Hematopoietic multipotent progenitor cell treated with erythropoietin and hydrocortisone succinate and interleukin-3 and kit ligand, for 8 days (in vitro differentiated cells): ENCODE measurements at regions not wholly inside any gene's neighbourhood (a gene's known extent, or its start where the extent isn't known, plus 50 kb on each side); places are given as distances from the start of the nearest gene placed in this dataset.
"Not testable (repeated sequence)": the region's sequence is repeated elsewhere in the genome, so short reads cannot be mapped to it uniquely, and the experiment has no call there.

ENCODE experiments used
- DNase-seq: peaks from one replicate; pipeline ENCODE4 v3.0.0-alpha.2; 2015

DNA sequence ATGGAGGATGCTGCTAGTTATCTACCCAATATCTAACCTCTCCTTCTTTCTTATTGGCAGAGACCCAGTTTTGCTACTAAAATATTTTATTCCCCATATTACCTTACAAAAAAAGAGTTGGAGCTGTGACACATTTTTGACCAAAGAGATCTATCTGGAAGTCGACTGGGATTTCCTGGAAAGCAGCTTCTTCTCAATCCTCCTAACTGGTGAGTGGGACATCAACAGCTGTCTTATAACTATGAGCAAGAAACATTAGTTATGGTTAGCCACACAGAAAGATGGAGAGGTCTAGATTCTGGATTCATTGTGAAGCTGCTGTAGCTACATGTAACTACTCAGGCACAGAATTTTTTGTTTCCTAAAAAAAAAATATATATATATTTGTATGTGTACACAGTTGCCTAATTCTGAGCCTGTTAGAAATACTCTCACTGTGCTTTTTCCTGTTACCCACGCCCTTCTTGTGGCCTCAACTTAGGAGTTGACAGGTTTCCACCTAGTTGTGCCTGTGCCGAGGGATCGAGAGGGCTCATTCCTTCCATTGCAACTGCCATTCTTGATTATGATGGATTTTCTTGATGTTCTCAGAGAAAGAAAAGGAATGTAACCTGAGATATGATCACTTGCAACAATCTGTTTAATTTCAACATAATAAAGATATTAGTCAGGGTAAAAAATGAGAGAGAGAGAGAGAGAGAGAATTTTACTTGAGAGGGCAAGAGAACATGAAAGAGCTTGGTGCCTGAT is 142.0 kb downstream of the SLC17A6 start:
- DNase-seq, result no peak

DNA sequence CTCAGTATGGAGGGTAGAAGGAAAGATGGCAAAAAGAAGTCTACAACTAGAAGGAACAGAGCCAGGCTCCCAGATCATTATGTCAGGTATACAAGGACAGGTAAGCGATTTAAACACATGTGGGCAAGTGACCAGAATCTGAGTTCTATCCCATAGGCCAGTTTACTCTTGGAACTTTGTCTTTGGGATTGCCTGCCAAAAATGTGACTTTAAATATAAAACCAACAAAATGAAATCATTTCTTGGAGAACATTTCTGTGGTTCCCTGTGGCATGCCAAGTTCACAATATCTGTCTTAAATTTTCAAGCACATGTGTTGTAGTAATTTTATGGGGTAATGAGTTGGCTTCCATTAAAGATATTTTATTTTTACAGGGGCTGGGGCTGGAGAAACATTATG is 141.0 kb downstream of the SLC17A6 start:
- no peak for DNase-seq

DNA sequence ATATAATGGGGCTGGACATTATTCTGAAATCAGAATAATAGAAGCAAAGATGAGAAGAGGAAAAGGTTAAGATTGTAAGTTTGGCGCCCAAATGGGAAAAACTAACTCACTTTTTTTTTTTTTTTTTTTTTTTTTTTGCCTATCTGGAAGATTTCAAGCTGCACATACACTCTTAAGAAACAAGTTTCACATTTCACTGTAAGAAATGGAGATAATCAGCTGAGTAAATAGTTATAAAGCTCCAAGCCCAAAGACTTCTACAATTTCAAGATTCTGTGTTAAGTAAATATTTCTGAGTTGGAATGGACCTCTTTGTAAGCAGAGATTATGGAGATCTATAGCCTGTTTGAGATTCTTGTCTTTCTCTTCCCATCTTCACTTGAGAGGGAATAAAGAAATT is 140.0 kb downstream of the SLC17A6 start:
- DNase-seq, result no peak

DNA sequence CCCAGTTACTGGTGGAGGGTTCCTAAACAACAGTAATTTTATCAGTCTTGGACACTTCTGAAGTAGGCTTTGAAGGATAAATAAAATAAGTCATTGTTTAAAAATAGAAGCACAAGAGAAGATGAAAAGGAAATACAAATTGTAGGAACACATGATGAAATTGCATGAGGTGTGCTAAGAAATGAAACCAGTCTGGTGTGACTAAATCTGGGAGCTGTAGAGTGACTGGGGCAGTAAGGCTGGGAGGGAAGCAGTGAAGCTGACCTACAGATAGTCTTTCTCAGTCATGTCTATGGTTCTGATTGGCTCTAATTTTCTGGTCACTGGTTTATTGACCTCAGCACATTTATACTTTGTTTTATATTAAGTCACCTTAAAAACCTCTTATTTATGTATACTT is 139.1 kb downstream of the SLC17A6 start:
- no peak for DNase-seq

DNA sequence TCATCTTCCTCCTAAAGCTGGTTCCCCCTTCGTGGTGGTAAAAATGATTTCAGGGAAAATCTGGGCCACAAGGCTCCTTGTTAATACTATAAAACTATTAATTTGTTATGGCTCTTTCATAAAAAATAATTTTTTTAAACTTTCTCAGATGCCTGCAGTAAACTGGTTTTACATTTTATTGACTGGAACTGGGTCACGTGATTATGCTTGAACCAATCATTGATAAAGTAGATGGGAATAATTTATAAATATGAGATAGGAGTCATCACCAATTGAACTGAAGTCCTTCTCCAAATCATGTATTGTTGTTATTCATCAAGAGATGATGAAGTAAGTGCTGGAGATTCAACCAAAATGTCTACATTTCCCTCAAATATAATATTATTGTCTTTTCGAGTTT is 138.4 kb downstream of the SLC17A6 start:
- DNase-seq, result no peak

DNA sequence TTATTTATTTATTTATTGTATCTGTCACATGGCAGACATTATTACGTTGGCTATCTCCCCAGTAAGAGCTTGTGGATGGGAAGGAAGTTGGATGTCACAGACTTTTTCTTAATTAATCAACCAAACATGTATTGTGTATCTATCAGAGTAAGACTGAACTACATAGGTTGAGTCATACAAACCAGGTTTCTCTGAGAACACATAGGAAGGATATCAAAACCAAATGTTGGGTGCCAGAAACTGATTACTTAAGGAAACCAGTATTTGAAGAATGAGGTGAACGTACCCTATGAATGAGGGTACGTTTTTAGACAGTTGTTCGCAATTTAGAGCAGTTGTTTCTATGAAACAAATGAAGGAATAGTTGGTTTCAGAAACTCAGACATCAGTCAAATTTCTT is 136.4 kb downstream of the SLC17A6 start:
- DNase-seq, result no peak

DNA sequence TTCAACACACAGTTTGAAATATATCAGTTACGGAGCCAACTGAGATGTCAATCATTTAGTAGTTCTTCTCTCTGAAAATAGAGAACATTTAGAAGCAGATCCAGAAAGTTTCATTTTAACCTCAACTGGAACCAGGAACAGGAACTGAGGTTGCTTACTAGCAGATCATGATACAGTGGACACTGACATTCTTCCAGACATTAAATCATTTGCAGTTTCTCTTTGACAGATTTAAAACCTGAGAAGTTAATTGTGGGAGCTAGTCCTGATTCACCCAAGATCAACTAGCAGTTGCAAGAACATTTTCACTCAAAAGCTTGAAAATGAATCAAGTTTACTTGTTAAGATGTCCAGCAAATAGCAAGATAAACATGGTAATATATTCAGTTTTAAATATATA is 135.4 kb downstream of the SLC17A6 start:
- no peak for DNase-seq

DNA sequence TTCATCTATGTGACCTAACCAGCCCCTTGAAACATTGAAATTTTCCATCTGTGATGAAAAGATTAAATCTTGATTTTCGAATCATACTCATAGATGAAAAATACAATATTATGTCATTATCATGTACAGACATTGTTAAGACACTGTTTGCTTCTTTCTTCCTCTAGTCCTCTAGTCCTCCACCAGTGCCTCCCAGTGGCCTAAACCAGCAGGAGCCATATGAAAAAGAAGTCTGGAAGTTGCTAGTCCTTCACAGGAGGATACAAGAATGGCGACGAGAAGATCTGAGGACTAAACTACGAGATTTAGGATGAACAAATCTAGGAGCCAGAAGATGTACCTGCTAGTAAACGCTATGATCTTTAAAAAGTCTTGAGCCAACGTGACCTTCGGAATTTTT is 134.1 kb downstream of the SLC17A6 start:
- DNase-seq, result no peak

DNA sequence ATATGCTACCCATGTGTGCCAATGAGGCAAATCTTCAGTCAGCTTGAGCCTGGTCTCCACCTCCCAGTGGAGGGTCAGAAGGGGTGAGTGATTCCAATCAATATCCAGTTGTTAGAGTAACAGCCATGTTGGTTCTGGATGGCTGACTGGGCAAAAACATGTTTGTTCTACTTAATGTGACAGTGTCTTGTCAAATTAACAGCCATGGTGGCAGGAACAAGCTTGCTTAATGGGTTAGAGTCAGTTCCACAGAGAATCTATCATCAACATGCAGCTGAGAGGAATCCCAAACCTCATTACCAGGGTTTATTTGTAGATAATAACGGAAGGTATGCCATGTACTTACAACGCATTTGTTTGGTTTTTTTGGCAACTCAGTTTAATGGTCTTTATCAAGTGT is 133.2 kb downstream of the SLC17A6 start:
- DNase-seq, result no peak

DNA sequence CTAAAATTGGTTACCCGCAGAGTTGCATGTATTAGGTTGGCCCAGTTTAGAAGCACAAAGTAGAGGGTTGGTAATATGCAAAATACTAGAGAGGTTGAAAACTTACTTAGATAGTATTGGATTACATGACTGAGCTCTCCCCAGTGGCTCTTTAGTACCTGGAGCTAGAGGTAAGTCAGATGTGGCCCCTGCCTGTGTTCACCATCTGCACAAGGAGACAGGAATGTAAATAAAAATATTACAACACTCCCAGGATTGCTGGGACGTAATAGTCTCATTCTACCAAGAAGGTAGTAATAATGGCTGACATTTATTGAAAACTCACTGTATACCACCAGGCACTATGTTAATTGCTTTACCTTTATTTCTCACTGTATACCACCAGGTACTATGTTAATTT is 129.6 kb downstream of the SLC17A6 start:
- no peak for DNase-seq

DNA sequence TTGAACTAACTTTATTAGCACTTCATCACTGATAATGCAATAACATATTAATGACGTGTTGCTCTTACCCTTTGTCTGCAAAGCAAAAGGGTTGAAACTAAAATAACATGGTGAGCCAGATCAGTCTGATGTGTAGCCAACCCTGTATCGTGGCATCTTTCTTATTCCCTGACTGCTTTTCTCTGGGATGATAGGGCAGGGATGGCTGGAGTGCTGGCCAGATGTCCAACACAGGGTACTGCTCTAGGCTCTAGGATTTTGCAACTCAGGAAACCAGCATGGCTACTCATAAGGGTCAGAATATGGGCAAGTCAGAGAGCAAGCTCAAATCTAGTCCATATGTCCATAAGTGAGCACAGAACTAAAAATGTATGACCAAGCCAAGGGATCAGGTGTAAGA is 129.1 kb downstream of the SLC17A6 start:
- DNase-seq, result no peak

DNA sequence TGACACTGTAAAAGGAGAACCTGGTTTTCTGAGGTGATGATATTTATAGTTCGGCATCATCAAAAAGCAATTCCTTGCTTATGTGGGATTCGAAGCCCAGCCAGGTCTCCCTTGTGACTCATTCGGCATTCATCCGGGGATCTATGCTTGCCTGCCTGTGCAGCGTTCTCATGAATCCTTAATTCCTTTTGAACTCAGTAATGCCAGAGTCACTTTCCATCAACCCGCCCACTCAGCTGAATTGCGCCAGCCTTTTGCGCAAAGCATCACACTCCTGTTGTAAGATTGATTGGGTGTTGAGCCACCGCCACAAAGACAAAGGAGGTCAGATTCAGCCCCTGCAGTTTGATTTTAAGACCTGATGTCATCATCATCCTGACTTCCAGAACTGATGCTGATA is 128.6 kb downstream of the SLC17A6 start:
- no peak for DNase-seq

DNA sequence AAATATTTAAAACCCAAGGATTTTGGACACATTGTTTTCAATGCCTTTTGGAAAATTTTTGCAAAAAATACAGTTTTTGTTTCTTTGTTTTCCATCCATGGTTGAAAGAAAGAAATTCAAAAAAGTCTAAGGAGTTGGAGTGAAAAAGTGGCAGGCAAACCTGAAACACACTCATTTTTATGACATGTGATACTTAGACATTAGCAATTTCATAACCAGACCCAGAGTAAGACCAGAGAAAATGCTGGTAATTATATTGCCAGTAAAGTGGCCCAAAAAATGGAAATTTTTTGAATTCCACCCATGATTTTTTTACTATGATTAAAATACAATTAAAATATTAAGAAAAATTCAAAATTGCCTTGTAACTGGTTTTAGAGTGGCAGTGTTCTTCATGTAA is 128.2 kb downstream of the SLC17A6 start:
- no peak for DNase-seq

DNA sequence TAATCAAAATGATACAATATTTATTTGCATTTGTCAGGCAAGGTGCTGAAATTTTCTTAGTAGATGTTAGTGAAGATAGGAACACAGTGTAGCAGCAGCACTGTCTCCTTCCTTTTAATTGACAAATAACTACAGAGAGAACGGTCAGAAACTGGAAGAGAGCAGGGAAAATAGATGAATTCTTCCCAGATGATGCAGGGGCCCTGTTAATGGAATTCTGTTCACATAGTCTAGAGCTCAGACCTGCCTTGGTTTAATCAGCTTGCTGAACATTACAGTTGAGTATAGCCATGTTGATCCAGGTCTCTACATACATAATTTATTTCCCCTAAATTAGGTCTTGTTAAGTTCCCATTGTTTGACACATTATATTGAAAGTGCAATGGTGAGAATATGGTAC is 127.4 kb downstream of the SLC17A6 start:
- no peak for DNase-seq

DNA sequence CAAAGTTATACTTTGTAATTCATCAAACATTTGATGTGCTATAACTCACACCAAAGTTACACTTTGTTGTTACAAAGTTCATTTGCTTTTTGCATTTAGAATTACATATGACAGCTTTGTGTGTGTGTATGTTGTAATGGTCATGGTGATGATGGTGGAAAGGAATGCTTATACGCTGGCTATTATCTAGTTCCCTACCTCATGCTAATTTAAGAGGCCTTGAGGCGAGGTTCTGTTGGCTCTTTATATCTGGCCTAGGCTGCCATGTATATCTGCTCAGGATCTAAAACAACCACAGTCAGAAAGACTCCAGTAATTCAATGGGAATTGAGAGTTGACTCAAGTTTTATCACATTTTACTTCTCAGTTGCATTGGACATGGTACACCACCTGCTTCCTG is 123.4 kb downstream of the SLC17A6 start:
- DNase-seq, result no peak

DNA sequence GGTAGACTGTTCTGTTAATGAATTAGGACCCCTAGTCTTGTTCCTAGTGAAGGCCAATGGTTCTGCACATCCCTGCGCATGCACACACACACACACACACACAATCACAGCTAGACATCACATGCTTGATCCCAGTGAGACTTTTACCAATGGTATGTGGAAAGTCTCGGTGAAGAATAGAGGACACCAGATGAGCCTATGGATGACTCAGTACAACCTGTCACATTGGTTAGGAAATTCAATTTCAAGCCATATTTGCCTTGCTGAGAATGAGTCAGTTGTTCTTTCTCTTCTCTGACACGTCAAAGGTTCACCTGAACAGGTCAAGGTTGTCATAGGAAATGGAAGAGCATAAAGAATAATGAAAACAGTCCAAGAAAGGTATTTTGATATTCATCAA is 122.0 kb downstream of the SLC17A6 start:
- no peak for DNase-seq

DNA sequence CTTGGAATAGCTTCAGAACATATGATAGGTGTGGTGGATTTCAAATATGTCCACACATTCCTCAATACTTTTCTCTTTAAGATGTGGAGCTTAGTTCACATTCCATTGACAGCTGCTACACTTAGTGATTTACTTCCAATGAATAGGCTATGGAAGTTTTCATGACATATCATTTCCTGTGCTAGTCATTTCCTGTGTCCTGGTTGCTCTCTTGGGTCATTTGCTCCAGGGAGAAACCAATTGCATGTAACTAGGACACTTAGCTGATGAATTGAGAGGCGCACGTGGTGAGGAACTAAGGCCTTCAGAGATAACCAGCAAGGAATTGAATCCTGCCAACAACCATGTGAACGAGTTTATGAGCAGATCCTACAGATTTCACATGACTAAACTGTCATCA is 120.9 kb downstream of the SLC17A6 start:
- no peak for DNase-seq

DNA sequence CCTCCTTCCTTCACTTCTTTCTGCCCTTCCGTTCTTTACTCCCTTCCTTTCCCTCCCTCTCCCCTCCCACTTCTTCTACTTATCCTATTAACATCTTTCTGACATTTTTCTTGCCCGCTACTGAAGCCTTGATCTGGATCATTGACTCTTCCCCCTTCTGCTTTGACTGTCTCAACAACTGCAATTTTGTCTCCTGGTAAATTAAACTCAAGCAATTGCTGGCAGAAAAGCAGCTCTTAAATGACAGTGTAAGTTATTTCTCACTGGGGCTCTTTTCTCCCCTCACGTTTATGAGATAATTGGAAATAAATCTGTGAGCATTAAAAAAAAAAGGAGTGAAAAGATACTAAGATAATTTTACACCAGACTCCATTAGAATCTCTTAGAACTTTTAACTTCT is 120.0 kb downstream of the SLC17A6 start:
- DNase-seq, result no peak

DNA sequence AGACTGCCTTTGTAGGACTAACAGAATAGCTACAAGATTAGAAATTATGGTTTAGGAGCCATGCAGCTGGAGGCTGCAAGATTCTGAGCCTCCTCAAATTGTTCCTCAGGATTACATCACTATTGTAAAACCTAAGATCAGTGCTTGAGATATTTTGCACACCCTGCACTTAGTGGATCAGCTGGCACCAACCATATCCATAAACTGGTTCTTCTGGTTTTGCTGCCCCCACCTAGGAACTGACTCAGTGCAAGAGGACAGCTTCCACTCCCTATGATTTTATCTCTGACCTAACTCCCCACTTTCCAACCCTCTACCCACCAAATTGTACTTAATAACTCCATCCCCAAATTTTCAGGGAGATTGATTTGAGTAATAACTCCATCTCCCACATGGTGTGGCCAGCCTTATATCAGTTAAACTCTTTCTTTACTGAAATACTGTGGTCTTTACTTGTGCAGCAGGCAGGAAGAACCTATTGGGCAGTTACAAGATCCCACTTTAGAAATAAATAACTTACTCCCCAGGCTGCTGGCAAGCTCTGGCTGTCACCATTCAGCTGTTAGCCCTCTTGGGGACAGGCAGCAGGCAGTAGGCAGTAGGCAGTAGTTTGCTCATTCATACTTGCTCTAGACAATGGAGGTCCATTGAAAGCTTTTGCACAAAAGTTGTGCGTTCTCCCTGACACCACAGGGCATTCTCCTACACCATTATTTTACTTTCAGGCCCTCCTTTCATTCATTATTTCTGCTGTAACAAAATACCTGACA is 119.0 kb downstream of the SLC17A6 start:
- DNase-seq, result no peak

DNA sequence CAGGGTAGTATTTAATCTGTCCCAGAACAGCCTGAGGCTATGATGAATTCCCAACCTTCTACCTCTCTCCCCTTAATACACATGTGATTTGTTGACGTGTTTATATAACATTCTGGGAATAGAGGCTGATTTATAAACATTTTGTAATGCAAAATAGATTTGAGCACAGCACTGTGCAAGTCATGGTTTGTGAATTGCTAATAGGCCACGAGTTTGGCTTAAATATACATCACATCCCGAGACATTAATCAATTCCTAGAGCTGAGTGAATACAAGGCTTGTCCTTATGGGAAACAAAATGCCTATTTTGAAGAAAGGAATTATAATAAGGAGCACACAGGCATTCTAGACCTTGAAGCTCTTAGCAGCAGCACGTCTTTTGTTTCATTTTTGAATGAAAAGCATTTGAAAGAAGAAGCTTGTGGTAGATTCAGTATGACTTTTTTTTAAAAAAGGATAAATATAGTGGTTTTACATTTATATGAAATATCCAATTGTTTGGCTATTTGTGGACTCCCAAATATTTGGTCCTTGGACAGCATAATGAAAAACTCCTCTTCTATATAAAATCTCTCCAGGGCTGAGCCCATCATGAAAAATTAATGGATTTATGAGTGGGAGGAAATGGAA is 116.4 kb downstream of the SLC17A6 start:
- DNase-seq, result no peak

DNA sequence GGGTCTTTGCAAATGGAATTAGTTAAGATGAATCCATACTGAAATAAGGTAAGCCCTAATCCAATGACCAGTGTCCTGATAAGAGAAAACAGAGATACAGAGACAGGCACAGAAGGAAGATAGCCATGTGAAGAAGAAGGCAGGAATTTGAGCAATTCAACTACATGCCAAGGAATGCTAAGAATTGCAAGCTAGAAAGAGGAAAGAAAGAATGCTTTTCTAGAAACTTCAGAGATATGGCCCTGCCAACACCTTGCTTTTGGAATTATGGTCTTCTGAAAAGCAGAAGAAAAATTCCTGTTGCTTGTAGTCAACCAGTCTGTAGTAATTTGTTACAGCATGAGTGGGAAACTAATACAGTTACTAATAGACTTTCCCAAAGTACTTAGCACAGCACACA is 111.3 kb downstream of the SLC17A6 start:
- no peak for DNase-seq

DNA sequence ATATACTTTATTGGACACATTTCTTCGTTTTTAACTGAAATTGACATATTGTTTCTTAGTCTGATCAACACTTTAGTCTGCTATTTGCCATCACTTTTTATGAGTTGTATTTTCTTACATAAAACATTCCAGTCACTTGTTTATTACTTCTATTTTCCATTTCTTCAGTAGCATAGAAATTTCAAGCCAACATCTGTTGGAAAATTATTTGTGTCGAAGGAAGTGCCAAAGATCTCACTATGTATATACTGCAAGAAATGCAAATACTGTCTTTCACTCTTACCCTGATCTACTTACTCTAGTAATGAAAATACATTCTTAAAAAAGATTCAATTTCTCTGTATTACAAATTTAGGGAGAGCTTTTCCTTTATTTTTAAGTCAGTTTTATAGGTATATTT is 105.9 kb downstream of the SLC17A6 start:
- no peak for DNase-seq

DNA sequence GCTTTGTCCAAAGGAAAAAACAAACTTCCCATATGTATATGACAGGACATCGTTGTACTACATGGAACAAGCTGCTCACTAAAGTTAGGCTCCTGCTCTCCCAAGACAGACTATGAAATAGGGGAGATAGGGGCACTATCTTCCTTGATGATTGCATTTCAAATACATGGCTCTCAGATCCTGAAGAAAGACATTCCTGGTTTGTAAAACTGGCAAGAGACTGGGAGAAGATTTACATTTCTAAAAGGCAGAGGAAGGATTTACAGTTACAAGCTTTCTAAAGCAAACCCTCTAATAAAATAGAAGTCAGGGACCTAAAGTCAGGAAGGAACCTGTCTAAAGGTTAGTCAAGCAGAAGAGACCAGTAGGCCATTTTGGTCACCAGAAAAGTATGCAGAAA is 103.7 kb downstream of the SLC17A6 start:
- no peak for DNase-seq

DNA sequence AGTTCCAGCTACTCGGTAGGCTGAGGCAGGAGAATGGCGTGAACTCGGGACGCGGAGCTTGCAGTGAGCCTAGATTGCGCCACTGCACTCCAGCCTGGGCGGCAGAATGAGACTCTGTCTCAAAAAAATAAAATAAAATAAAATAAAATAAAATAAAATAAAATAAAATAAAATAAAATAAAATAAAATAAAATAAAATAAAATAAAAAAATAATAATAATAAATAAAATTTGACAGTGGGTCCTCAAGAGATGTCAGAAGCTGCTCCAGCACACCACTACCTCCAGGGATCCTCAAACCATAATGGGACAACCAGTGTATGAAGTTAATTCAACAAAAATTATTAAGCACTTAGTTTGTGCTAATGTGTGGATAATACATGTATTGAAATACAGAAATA is 97.4 kb downstream of the SLC17A6 start:
- DNase-seq, result not testable (repeated sequence)
